ENCODE measurements at regions not wholly inside any gene's neighbourhood (a gene's known extent, or its start where the extent isn't known, plus 50 kb on each side); places are given as distances from the start of the nearest gene placed in this dataset.
"Not testable (repeated sequence)": the region's sequence is repeated elsewhere in the genome, so short reads cannot be mapped to it uniquely, and the experiment has no call there.

DNA sequence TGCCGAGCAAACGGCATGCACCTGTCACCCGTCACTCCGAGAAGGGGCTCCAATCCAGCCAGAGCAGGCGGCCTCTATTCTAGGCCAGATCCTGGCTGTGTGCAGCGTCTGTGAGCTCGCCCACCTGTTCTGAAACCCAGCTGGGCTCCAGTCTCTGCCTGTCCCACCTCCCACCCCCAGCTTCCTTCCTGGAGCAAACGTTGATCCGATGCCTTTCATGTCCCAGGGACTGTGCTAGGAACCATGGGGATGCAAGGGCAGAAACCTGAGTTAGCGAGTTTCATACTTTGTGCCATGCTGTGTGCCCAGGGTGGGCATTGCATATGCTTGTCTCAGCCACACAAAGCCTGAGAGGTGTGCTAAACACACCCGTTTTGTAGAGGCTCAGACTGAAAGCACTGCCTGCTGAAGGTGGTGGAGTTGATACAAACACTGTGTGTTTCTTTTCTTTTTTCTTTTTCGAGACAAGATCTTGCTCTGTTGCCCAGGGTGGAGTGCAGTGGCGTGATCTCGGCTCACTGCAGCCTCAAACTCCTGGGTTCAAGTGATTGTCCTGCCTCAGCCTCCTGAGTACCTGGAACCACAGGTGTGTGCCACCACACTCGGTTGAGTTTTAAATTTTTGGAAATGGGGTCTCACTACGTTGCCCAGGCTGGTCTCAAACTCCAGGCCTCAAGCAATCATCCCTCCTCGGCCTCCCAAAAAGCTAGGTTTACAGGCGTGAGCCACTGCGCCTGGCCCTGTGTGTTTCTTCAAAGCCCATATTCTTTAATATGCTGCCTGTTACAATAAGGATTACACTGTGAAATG is 84.1 kb upstream of the MED13L start:
- no peak for DNase-seq

GRCh38 chr12:116365114-116365513 is 87.6 kb upstream of the MED13L start:
- no peak for DNase-seq

GRCh38 chr12:116365606-116366455 is 88.3 kb upstream of the MED13L start:
- no peak for DNase-seq

DNA sequence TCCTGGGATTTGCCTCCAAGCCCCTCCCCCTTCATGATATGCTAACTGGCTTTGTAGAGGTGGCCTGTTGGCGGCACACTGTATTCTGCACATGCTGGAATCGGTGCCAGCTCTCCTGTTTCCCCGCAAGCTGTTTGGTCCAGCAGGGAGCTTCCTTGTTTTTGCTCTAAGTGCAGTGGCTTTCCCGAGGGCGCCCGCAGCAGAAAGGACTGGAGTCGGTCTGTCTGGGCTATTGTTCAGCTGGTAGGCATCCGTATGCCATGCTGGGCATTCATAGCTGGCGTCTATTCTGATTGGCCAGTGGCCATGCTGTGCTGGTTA is 88.9 kb upstream of the MED13L start:
- DNase-seq: no peak

DNA sequence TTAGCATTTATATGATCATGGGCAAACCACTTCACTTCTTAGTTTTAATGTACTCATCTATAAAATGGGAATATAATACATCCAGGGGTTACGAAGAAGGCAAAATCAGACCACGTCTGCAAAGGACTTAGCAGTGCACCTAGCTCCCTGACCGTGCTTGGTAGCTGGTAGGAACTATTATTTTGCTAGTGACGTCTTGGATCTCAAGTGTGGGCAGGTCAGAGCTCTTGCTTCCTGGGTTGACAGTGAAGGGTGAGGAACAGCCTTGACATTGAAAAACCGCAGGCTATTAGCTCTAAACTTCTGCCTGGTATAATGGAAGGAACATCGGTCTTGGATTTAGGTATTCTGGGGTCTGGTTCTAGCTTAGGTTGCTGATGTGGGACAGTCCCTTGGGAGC is 89.3 kb upstream of the MED13L start:
- DNase-seq: no peak

GRCh38 chr12:116368196-116369194 is 91.0 kb upstream of the MED13L start:
- DNase-seq: no peak

DNA sequence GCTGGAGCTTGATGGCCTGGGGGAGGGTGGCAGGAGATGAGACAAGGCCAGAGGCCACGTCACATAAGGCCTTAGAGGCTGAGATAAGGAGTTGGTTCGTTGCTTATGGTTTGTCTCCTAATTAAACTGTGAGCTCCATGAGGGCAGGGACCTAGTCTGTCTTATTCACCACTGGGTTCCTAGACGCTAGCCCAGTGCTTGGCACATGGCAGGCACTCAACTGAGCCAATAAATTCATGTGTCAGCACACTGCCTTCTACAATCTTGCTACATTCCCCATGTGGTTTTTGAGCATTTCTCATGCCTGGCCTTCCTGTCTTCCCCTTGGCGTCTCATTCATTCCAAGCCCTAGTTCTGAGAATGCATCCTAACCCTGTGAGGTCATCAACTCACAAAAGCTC is 92.5 kb upstream of the MED13L start:
- DNase-seq: no peak

- no peak for DNase-seq
Measured at GRCh38 chr12:116370886-116371580, 93.5 kb upstream of the MED13L start.

- DNase-seq: no peak
Measured at GRCh38 chr12:116372815-116373214, 95.3 kb upstream of the MED13L start.

DNA sequence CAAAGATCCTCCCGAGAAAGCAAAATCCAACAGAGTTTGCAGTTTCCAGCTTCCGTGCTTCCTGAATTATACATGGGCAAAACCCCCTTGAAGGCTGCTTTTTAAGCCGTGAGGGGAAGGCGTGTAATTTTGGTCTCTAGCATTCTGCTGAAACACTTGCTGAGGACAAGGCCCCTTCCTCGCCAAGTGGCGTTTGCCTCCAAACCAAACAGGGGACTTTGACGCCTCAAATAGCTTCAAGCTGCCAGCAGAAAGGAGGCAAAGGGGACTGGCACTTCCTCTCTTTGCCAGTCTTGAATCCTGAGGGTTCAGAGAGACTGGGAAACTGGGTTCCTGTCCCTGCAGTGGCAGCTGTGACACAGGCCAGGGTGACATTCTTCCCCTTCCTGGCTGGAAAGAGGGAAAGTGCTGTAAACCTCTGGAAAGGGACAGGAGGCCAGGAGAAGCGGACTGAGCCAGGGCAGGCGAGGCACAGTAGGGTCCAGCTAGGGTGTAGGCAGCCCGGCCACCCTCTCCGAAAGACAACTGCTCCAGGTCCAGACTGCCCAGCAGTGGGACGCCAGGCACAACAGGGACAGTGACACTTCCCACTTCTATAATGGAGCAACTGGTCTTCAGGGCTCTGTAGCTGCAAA is 96.2 kb upstream of the MED13L start:
- no peak for DNase-seq

GRCh38 chr12:116374207-116374606 is 96.7 kb upstream of the MED13L start:
- DNase-seq: no peak

- DNase-seq: no peak
Measured at GRCh38 chr12:116375278-116375842, 97.9 kb upstream of the MED13L start.

DNA sequence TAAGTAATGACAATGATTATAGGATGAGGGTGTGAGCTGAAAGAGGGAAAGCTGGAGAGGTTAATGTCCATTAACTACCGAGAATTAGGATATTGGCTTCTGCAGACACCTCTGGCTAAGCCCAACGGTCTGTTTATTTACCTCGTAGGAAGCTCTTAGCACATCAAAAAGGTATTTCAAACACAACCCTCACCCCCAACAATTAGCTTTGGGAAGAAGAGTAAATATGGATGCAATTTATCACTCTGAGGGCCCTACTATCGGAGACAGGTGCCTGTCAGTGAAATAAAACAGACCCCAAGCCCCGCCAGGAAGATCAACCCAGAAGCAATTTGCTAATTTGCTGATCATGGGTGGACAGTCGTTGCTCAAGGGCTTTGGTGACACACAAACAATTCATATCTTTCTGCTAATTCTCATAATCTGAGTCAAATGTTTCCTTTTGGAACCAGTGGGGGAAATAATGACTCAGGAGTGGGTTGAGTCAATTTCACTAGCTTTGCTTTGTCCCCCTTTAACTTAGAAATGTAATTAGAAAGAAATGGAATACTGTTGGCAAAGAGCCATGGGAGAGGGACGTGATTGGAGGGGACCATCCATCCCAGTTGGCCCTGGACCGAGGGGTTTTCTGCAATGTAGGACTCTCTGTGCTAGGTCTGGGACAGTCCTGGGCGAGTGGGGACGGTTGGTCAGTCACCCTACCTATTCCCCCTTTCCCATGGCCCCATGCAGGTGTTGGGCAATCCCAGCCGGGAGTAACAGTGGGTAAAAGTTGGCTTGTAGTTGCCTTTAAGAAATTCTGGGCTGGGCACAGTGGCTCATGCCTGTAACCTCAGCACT is 99.1 kb upstream of the MED13L start:
- DNase-seq: no peak

- not testable (repeated sequence) for DNase-seq
Measured at GRCh38 chr12:116377194-116377571, 99.7 kb upstream of the MED13L start.

DNA sequence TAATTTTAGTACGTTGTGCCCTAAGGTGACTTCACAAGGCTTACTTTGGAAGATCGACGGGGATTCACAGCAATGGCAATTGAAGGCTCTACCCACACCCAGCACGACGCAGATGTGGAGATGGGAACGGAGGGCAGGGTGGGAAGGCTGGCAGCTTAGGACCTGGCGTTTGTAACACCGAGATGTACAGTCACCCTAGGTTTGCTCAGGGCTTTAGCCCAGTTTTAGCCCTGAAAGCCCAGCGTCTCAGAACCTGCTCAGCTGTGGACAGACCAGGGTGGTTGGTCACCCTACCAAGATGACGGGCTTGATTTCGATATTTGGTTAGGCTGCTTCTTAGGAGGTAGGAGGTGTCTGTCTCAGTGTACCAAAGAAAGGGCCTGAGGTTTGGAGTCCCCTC is 100.5 kb upstream of the MED13L start:
- no peak for DNase-seq

GRCh38 chr12:116380108-116380507 is 102.6 kb upstream of the MED13L start:
- no peak for DNase-seq

DNA sequence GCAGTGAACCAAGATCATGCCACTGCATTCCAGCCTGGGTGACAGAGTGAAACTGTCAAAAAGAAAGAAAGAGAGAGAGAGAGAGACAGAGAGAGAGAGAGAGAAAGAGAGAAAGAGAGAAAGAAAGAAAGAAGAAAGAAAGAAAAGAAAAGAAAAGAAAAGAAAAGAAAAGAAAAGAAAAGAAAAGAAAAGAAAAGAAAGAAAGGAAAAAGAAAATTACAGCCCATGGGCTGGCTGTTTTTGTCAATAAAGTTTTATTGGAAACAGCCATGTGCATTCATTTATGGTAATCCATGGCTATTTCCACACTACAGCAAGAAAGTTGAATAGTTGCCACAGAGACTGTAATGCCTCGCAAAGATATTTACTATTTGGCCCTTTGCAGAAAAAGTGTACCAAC is 103.2 kb upstream of the MED13L start:
- not testable (repeated sequence) for DNase-seq

- DNase-seq: no peak
Measured at GRCh38 chr12:116381240-116381743, 103.8 kb upstream of the MED13L start.

DNA sequence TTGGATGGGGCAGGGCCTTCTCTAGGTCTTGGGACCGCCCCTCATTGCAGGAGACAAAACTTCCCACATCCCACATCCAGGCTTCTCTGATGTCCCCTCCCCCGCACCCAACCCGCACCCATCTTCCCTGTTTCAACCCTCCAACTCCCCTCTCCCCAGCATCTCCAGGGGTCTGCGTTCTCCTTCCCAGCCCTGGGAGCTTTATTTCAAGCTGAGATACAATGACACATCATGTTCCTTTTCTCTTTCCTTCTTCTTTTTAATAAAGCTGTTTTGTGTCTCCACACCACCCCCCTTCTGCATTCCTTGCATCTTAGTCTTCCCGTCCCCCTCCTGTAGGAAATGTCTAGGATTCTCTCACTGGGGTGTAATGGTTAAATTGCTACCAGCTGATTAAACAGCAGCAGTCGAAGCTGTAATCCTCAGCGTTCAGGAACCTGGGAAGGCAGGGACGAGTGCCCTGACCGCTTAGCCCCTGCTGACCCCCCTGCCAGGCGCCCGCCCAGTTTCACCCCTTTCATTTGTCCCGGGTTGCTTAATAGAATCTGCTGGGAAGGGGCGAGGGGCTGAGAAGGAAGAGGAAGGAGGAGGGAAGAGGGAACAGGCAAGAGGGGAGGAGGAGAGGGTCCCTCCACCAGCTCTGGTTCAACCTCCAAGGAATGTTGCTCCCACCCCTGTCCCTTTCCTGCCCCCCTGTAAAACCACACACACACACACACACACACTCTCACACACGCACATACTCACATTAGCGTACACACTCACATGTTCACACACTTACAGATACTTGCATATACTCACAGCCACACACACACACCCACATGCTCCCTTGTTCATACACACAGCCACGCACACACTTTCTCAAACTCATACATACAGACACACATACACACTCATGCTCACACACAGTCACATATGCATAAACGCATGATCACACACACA is 104.5 kb upstream of the MED13L start:
- no peak for DNase-seq
